H1 (cell line): ENCODE measurements at regions not wholly inside any gene's neighbourhood (a gene's known extent, or its start where the extent isn't known, plus 50 kb on each side); places are given as distances from the start of the nearest gene placed in this dataset.

Source experiments
- CTCF ChIA-PET: fragments of 300-600 bp; sonication (Branson Sonifier 250); formaldehyde crosslinking; loops from one replicate; lab custom pipeline; 2021; ENCODE audit not compliant: partially characterized antibody; lab: Charles Lee
- POLR2A ChIA-PET: fragments of 300-600 bp; sonication (Branson Sonifier 250); formaldehyde crosslinking; loops from one replicate; lab custom pipeline; 2021; ENCODE audit warnings: inconsistent platforms; ENCODE audit not compliant: partially characterized antibody; lab: Charles Lee
- DNase-seq, 2 experiments: peaks; one replicate each; pipeline versions ENCODE4 v3.0.0 to v3.0.0-alpha.2; 2010 to 2022; ENCODE audit warnings: low spot score in 2 of 2, low read depth in 1 of 2, mixed read lengths in 1 of 2
- FAIRE-seq: peaks from 2 replicates; lab custom pipeline; 2011; peaks lifted over from hg19 to GRCh38; lab: Jason Lieb, UNC
- H2AFZ ChIP-seq: 2 replicates; pipeline ENCODE4 v1.8.1; 2012; ENCODE audit warnings: low read length, inconsistent platforms
- H2AK5ac ChIP-seq: 2 replicates; pipeline ENCODE4 v1.6.1; 2013; ENCODE audit warnings: low read depth, low read length
- H2BK120ac ChIP-seq: replicated peaks from 2 replicates; pipeline ENCODE3; 2013; ENCODE audit warnings: low read depth, low read length, inconsistent platforms
- H2BK12ac ChIP-seq: 2 replicates; pipeline ENCODE4 v1.6.1; 2013; ENCODE audit warnings: low read depth, low read length
- H2BK15ac ChIP-seq: 2 replicates; pipeline ENCODE4 v1.6.1; 2013; ENCODE audit warnings: low read length
- H2BK20ac ChIP-seq: 2 replicates; pipeline ENCODE4 v1.6.1; 2013; ENCODE audit warnings: low read length
- H2BK5ac ChIP-seq: 2 replicates; pipeline ENCODE4 v1.6.1; 2013; ENCODE audit warnings: low read depth, low read length
- H3K14ac ChIP-seq: 2 replicates; pipeline ENCODE4 v1.6.1; 2013; ENCODE audit warnings: inconsistent platforms; ENCODE audit not compliant: insufficient read length
- H3K18ac ChIP-seq: 2 replicates; pipeline ENCODE4 v1.6.1; 2013; ENCODE audit warnings: low read length; ENCODE audit errors: extremely low read depth
- H3K23ac ChIP-seq: 2 replicates; pipeline ENCODE4 v1.6.1; 2013; ENCODE audit warnings: inconsistent platforms; ENCODE audit not compliant: insufficient read length
- H3K23me2 ChIP-seq: 2 replicates; pipeline ENCODE4 v1.6.1; 2013; ENCODE audit warnings: low read depth, low read length
- H3K27ac ChIP-seq: 2 replicates; pipeline ENCODE4 v1.6.1; 2011; ENCODE audit warnings: low read depth, low read length, inconsistent platforms
- H3K27me3 ChIP-seq, 4 experiments: replicated peaks in 1 of 4; 1 replicate in 1 of 4; 2 replicates in 3 of 4; pipeline versions ENCODE4 v1.6.1 to v1.8.1; 2011 to 2013; ENCODE audit warnings: low read length in 3 of 4, mild to moderate bottlenecking in 3 of 4, inconsistent platforms in 2 of 4, mixed read lengths in 2 of 4, moderate library complexity in 1 of 4; ENCODE audit not compliant: control insufficient read depth in 3 of 4, insufficient read depth in 3 of 4; ENCODE audit errors: extremely low read depth in 1 of 4
- H3K36me3 ChIP-seq, 4 experiments: 2 replicates each; pipeline versions ENCODE4 v1.6.1 to v1.8.1; 2011 to 2013; ENCODE audit warnings: mild to moderate bottlenecking in 4 of 4, low read length in 3 of 4, moderate library complexity in 2 of 4, control low read depth in 1 of 4, inconsistent platforms in 1 of 4; ENCODE audit not compliant: insufficient read depth in 4 of 4, control insufficient read depth in 2 of 4
- H3K4ac ChIP-seq: replicated peaks from 2 replicates; pipeline ENCODE3; 2013; ENCODE audit warnings: low read length, low read depth, mixed read lengths, inconsistent platforms; ENCODE audit not compliant: insufficient read length
- H3K4me1 ChIP-seq, 4 experiments: replicated peaks in 1 of 4; 1 replicate in 1 of 4; 2 replicates in 3 of 4; pipeline versions ENCODE4 v1.6.1 to v1.8.1; 2011 to 2013; ENCODE audit warnings: low read length in 3 of 4, inconsistent platforms in 2 of 4, mixed read lengths in 1 of 4; ENCODE audit not compliant: insufficient read depth in 4 of 4, control insufficient read depth in 3 of 4
- H3K4me2 ChIP-seq, 2 experiments: 2 replicates each; pipeline versions ENCODE4 v1.6.1 to v1.8.1; 2011 to 2013; ENCODE audit warnings: low read depth in 2 of 2, low read length in 2 of 2, control low read depth in 1 of 2, inconsistent platforms in 1 of 2, mild to moderate bottlenecking in 1 of 2; ENCODE audit not compliant: insufficient read depth in 1 of 2
- H3K4me3 ChIP-seq, 4 experiments: fragments of 200-600, 300-600 bp in 1 of 4; sonication (generic), shearing (Covaris generic), sonication (Bioruptor Twin) in 1 of 4; 2 replicates each; pipeline versions ENCODE4 v1.5.1 to v1.8.1; 2011 to 2016; ENCODE audit warnings: low read length in 4 of 4, low read depth in 3 of 4, control low read depth in 2 of 4, inconsistent platforms in 2 of 4, mild to moderate bottlenecking in 2 of 4, mixed read lengths in 1 of 4, moderate library complexity in 1 of 4; ENCODE audit not compliant: insufficient read depth in 2 of 4; ENCODE audit errors: extremely low read depth in 1 of 4
- H3K56ac ChIP-seq: replicated peaks from 2 replicates; pipeline ENCODE3; 2013; ENCODE audit warnings: low read depth, mild to moderate bottlenecking, mixed read lengths, low read length, inconsistent platforms; ENCODE audit not compliant: insufficient read length
- H3K79me1 ChIP-seq: 2 replicates; pipeline ENCODE4 v1.6.1; 2013; ENCODE audit warnings: low read depth, low read length, control low read depth
- H3K79me2 ChIP-seq, 2 experiments: 2 replicates each; pipeline versions ENCODE4 v1.6.1 to v1.8.1; 2012 to 2013; ENCODE audit warnings: low read length in 2 of 2, mild to moderate bottlenecking in 2 of 2, inconsistent platforms in 1 of 2; ENCODE audit not compliant: insufficient read depth in 2 of 2, control insufficient read depth in 1 of 2
- H3K9ac ChIP-seq, 4 experiments: replicated peaks in 1 of 4; 1 replicate in 1 of 4; 2 replicates in 3 of 4; pipeline versions ENCODE4 v1.6.1 to v1.8.1; 2011 to 2013; ENCODE audit warnings: low read depth in 3 of 4, low read length in 3 of 4, control low read depth in 2 of 4, mild to moderate bottlenecking in 2 of 4, moderate library complexity in 2 of 4, inconsistent platforms in 1 of 4; ENCODE audit errors: extremely low read depth in 1 of 4
- H3K9me3 ChIP-seq, 2 experiments: 2 replicates each; pipeline versions ENCODE4 v1.6.1 to v1.8.1; 2012 to 2013; ENCODE audit warnings: mild to moderate bottlenecking in 2 of 2, moderate library complexity in 2 of 2, control low read depth in 1 of 2, inconsistent platforms in 1 of 2, low read depth in 1 of 2, low read length in 1 of 2, mixed read lengths in 1 of 2; ENCODE audit not compliant: insufficient read depth in 2 of 2
- H4K20me1 ChIP-seq, 2 experiments: replicated peaks in 1 of 2; 2 replicates each; pipeline versions ENCODE3 to v1.8.1; 2011 to 2013; ENCODE audit warnings: inconsistent platforms in 2 of 2, low read length in 2 of 2, mild to moderate bottlenecking in 1 of 2; ENCODE audit not compliant: insufficient read depth in 2 of 2, control insufficient read depth in 1 of 2
- H4K5ac ChIP-seq: 2 replicates; pipeline ENCODE4 v1.6.1; 2013; ENCODE audit warnings: low read length, low read depth, mixed read lengths, inconsistent platforms; ENCODE audit not compliant: insufficient read length
- H4K8ac ChIP-seq: 2 replicates; pipeline ENCODE4 v1.8.0; 2013; ENCODE audit warnings: mild to moderate bottlenecking, moderate library complexity, low read length, inconsistent platforms; ENCODE audit not compliant: insufficient read depth; ENCODE audit errors: extremely low read depth
- H4K91ac ChIP-seq: replicated peaks from 2 replicates; pipeline ENCODE3; 2013; ENCODE audit warnings: low read length, mixed read lengths, inconsistent platforms; ENCODE audit not compliant: insufficient read length
- CBX8 ChIP-seq: fragments of 300-800, 300-1000 bp; sonication (generic); IDR thresholded peaks from 2 replicates; pipeline ENCODE4 v1.7.1; 2016; ENCODE audit warnings: low read depth, low read length, borderline replicate concordance
- CEBPB ChIP-seq: IDR thresholded peaks from 2 replicates; pipeline ENCODE4 v1.6.1; 2012; ENCODE audit warnings: low read depth, low read length
- EGR1 ChIP-seq: IDR thresholded peaks from 2 replicates; pipeline ENCODE4 v1.6.1; 2011; ENCODE audit warnings: low read depth, low read length, borderline replicate concordance
- JUN ChIP-seq: IDR thresholded peaks from 2 replicates; pipeline ENCODE4 v1.6.1; 2011; ENCODE audit warnings: low read depth, mild to moderate bottlenecking, improper control_type of control experiment, low read length
- KDM1A ChIP-seq: fragments of 200-600, 300-600 bp; sonication (generic); IDR thresholded peaks from 2 replicates; pipeline ENCODE4 v1.7.1; 2016; ENCODE audit warnings: mild to moderate bottlenecking, low read length, borderline replicate concordance
- NRF1 ChIP-seq: IDR thresholded peaks from 2 replicates; pipeline ENCODE4 v1.6.1; 2011; ENCODE audit warnings: mild to moderate bottlenecking, low read depth, low read length, improper control_type of control experiment
- SAP30 ChIP-seq: fragments of 300-600 bp; sonication (generic); IDR thresholded peaks from 2 replicates; pipeline ENCODE4 v1.7.1; 2012; ENCODE audit warnings: low read length, moderate library complexity, mild to moderate bottlenecking, inconsistent platforms; ENCODE audit not compliant: insufficient read depth, insufficient replicate concordance
- WGBS, 2 experiments: shearing (Covaris generic) in 1 of 2; methylation state at CpG; one replicate each; pipeline versions ENCODE4 v1.1.6 to v1.1.7; 2013 to 2015; ENCODE audit warnings: low lambda C conversion rate in 2 of 2, mixed read lengths in 2 of 2, inconsistent platforms in 1 of 2, low coverage in 1 of 2, missing lambda C conversion rate in 1 of 2; ENCODE audit not compliant: insufficient replicate concordance in 2 of 2, insufficient coverage in 1 of 2, insufficient read length in 1 of 2; ENCODE audit errors: extremely low coverage in 1 of 2, missing lambda C conversion rate in 1 of 2; 5-methylcytosine and 5-hydroxymethylcytosine counted together
- TF ChIP-seq, protein P1 (sequence below): IDR thresholded peaks from 2 replicates; pipeline ENCODE4 v1.6.1; 2012; ENCODE audit warnings: low read length, inconsistent platforms

DNA sequence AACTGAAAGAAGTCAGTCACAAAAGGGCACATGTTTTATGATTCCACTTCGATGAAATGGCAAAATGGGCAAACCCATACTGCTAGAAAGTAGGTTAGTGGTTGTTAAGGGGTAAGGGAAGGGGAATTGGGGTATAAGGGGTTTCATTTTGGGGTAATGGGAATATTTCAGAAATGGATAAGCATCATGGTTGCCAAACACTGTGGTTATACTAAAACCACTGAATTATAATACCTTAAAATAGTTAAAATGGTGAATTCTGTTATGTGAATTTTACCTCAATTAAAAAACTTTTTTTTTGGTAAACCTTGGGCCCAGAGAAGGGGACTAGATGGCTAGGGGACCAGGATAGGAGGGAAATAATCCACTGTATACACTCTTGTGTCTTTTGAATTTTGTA is 52.3 kb upstream of the BHLHE40 start:
- POLR2A ChIA-PET: no interaction called here
- CTCF ChIA-PET: interaction anchor here (1.0 kb wide), 1 partner anchor 49 kb away, joined by 3 read pairs; no protein-coding TSS in a partner anchor

More for the DNA sequence above, 52.3 kb upstream of the BHLHE40 start:
- Histone ChIP-seq H3K23ac (no peak overlapping the region), H3K14ac (no peak overlapping the region), H3K18ac (no peak overlapping the region), H3K4ac (no peak overlapping the region), H3K36me3 (no peaks in the 10 kb centered on the region), H2BK15ac (no peak overlapping the region), H4K8ac (no peak overlapping the region), H2BK5ac (no peak overlapping the region), H4K5ac (no peak overlapping the region), H2BK12ac (no peak overlapping the region), H3K79me2 (no peaks in the 10 kb centered on the region), H3K9ac (no peak overlapping the region), H3K9me3 (no peaks in the 10 kb centered on the region), H2AFZ (no peak overlapping the region), H3K56ac (no peak overlapping the region), H2BK120ac (no peak overlapping the region), H3K27ac (no peak overlapping the region), H3K23me2 (no peaks in the 10 kb centered on the region), H3K4me3 (no peak overlapping the region), H3K4me2 (no peak overlapping the region), H3K4me1 (no peaks in the 10 kb centered on the region), H4K20me1 (no peaks in the 10 kb centered on the region), H2BK20ac (no peak overlapping the region), H3K79me1 (no peaks in the 10 kb centered on the region), H3K27me3 (no peaks in the 10 kb centered on the region), H2AK5ac (no peak overlapping the region), H4K91ac (no peak overlapping the region)
- DNase-seq: no peak
- no peak for FAIRE-seq
- 83% methylated on average over 1 of the region's 1 CpG; no CpG with 5 or more reads in 1 of the 2 experiments for WGBS, 2 experiments
- TF ChIP-seq NRF1 (no peak), CBX8 (no peak), KDM1A (no peak), CEBPB (no peak), JUN (no peak), SAP30 (no peak), EGR1 (no peak)
- TF ChIP-seq, protein P1, sequence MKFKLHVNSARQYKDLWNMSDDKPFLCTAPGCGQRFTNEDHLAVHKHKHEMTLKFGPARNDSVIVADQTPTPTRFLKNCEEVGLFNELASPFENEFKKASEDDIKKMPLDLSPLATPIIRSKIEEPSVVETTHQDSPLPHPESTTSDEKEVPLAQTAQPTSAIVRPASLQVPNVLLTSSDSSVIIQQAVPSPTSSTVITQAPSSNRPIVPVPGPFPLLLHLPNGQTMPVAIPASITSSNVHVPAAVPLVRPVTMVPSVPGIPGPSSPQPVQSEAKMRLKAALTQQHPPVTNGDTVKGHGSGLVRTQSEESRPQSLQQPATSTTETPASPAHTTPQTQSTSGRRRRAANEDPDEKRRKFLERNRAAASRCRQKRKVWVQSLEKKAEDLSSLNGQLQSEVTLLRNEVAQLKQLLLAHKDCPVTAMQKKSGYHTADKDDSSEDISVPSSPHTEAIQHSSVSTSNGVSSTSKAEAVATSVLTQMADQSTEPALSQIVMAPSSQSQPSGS: no peak
